Testis (tissue), 2 donors: ENCODE measurements at regions not wholly inside any gene's neighbourhood (a gene's known extent, or its start where the extent isn't known, plus 50 kb on each side); places are given as distances from the start of the nearest gene placed in this dataset.

Experiments
- CTCF ChIP-seq, 3 experiments: fragments of 450-650 bp in 2 of 3; fragments of 200-600 bp in 1 of 3; sonication (generic) in 1 of 3; IDR thresholded peaks; one replicate each; pipeline ENCODE4 v1.5.1; 2016 to 2019; ENCODE audit warnings: antibody characterized with exemption in 3 of 3, mild to moderate bottlenecking in 2 of 3, moderate library complexity in 1 of 3
- POLR2A ChIP-seq: fragments of 450-650 bp; IDR thresholded peaks from one replicate; pipeline ENCODE4 v1.6.1; 2017; ENCODE audit warnings: antibody characterized with exemption, mild to moderate bottlenecking, moderate library complexity

- TF ChIP-seq CTCF (IDR thresholded peaks at IDR 0.05) (no peak), POLR2A (no peak)
These were observed 303.5 kb upstream of the CHAC2 start for GRCh38 chr2:53463806-53464726.
